ENCODE measurements at regions not wholly inside any gene's neighbourhood (a gene's known extent, or its start where the extent isn't known, plus 50 kb on each side); places are given as distances from the start of the nearest gene placed in this dataset.

GRCh38 chr16:17836868-17837602 is 366.3 kb upstream of the XYLT1 start:
- TF ChIP-seq CTCF (IDR thresholded peaks at IDR 0.05; ENCODE audit: low read depth, low read length) = no peak
- peak; percentile 98 for DNase-seq (ENCODE audit: low read depth, low spot score)
- in situ Hi-C loops (cut with HindIII; ENCODE audit: low sequenced_read_pairs) = no loop called here
- H3K4me3 ChIP-seq (ENCODE audit: low read depth, low read length) = no peak overlapping the region

GRCh38 chr16:17835118-17835876 is 364.5 kb upstream of the XYLT1 start:
- no peak for TF ChIP-seq CTCF (IDR thresholded peaks at IDR 0.05; ENCODE audit: low read depth, low read length)
- no peak overlapping the region for H3K4me3 ChIP-seq (ENCODE audit: low read depth, low read length)
- in situ Hi-C loops (cut with HindIII; ENCODE audit: low sequenced_read_pairs) = no loop called here
- no peak for DNase-seq (ENCODE audit: low read depth, low spot score)

GRCh38 chr16:17832738-17833137 is 362.0 kb upstream of the XYLT1 start:
- in situ Hi-C loops (cut with HindIII; ENCODE audit: low sequenced_read_pairs) = no loop called here
- no peak for DNase-seq (ENCODE audit: low read depth, low spot score)
- H3K4me3 ChIP-seq (ENCODE audit: low read depth, low read length) = no peak overlapping the region
- TF ChIP-seq CTCF (IDR thresholded peaks at IDR 0.05; ENCODE audit: low read depth, low read length) = no peak

- no peak overlapping the region for H3K4me3 ChIP-seq (ENCODE audit: low read depth, low read length)
- DNase-seq (ENCODE audit: low read depth, low spot score) = no peak
- peak; percentile 16 for TF ChIP-seq CTCF (IDR thresholded peaks at IDR 0.05; ENCODE audit: low read depth, low read length)
- in situ Hi-C loops (cut with HindIII; ENCODE audit: low sequenced_read_pairs) = no loop called here
These were observed 360.6 kb upstream of the XYLT1 start for GRCh38 chr16:17831330-17831729.

GRCh38 chr16:17830651-17831050 is 359.9 kb upstream of the XYLT1 start:
- in situ Hi-C loops (cut with HindIII; ENCODE audit: low sequenced_read_pairs) = no loop called here
- no peak for TF ChIP-seq CTCF (IDR thresholded peaks at IDR 0.05; ENCODE audit: low read depth, low read length)
- no peak for DNase-seq (ENCODE audit: low read depth, low spot score)

GRCh38 chr16:17829811-17830210 is 359.1 kb upstream of the XYLT1 start:
- TF ChIP-seq CTCF (IDR thresholded peaks at IDR 0.05; ENCODE audit: low read depth, low read length) = no peak

More at GRCh38 chr16:17830651-17831050, 359.9 kb upstream of the XYLT1 start:
- no peak overlapping the region for H3K4me3 ChIP-seq (ENCODE audit: low read depth, low read length)

More at GRCh38 chr16:17829811-17830210, 359.1 kb upstream of the XYLT1 start:
- DNase-seq (ENCODE audit: low read depth, low spot score) = no peak
- no peak overlapping the region for H3K4me3 ChIP-seq (ENCODE audit: low read depth, low read length)
- in situ Hi-C loops (cut with HindIII; ENCODE audit: low sequenced_read_pairs) = no loop called here

All from astrocyte of the spinal cord (primary cell).